Lung (tissue), 11 donors: ENCODE measurements at regions not wholly inside any gene's neighbourhood (a gene's known extent, or its start where the extent isn't known, plus 50 kb on each side); places are given as distances from the start of the nearest gene placed in this dataset.

Experiments
- ATAC-seq: fragments of 200-7000 bp; cut with Tn5 transposase; one replicate; pipeline ENCODE4 v1.9.1; 2020; ENCODE audit warnings: moderate number of reproducible peaks; ENCODE audit not compliant: insufficient read depth, low FRiP score
- DNase-seq, 3 donors: peaks; one replicate each; pipeline ENCODE4 v3.0.0-alpha.2; 2013 to 2017
- H3K27ac ChIP-seq, 2 donors: one replicate each; pipeline ENCODE4 v1.5.1; 2013; ENCODE audit warnings: mild to moderate bottlenecking in 2 of 2, moderate library complexity in 2 of 2, control low read depth in 1 of 2, inconsistent platforms in 1 of 2, low read depth in 1 of 2, low read length in 1 of 2
- H3K27me3 ChIP-seq, 3 donors: one replicate each; pipeline ENCODE4 v1.5.1; 2013; ENCODE audit warnings: low read length in 2 of 3; ENCODE audit not compliant: control insufficient read depth in 3 of 3, insufficient read depth in 3 of 3
- H3K36me3 ChIP-seq, 4 donors: one replicate each; pipeline ENCODE4 v1.5.1; 2013; ENCODE audit warnings: low read length in 4 of 4, mild to moderate bottlenecking in 1 of 4, moderate library complexity in 1 of 4; ENCODE audit not compliant: control insufficient read depth in 4 of 4, insufficient read depth in 4 of 4
- H3K4me1 ChIP-seq, 5 donors: one replicate each; pipeline ENCODE4 v1.5.1; 2013; ENCODE audit warnings: low read length in 5 of 5, mild to moderate bottlenecking in 2 of 5, moderate library complexity in 1 of 5; ENCODE audit not compliant: control insufficient read depth in 5 of 5, insufficient read depth in 5 of 5
- H3K4me3 ChIP-seq: one replicate; pipeline ENCODE4 v1.5.1; 2013; ENCODE audit warnings: mild to moderate bottlenecking, control low read depth, moderate library complexity
- H3K9ac ChIP-seq, 2 donors: one replicate each; pipeline ENCODE4 v1.5.1; 2013; ENCODE audit warnings: low read length in 2 of 2, control low read depth in 1 of 2; ENCODE audit not compliant: insufficient read depth in 1 of 2
- H3K9me3 ChIP-seq, 4 donors: one replicate each; pipeline ENCODE4 v1.5.1; 2013; ENCODE audit warnings: low read length in 3 of 4, mild to moderate bottlenecking in 1 of 4, moderate library complexity in 1 of 4; ENCODE audit not compliant: control insufficient read depth in 4 of 4, insufficient read depth in 3 of 4
- WGBS, 2 donors: extraction: QIAGEN DNeasy Blood & Tissue Kit; methylation state at CpG; one replicate each; pipeline ENCODE4 v1.1.7; 2013; 5-methylcytosine and 5-hydroxymethylcytosine counted together
- TF ChIP-seq, protein P1 (sequence below): IDR thresholded peaks from 2 replicates; pipeline ENCODE4 v1.5.1; 2012; ENCODE audit warnings: mild to moderate bottlenecking; ENCODE audit errors: control extremely low read depth, extremely low read depth
- donor health status: control.
- donor health status: control.
- donor health status: Bipolar disorder and iron deficiency.
- donor health status: healthy.
- donor health status: DM: yes; HTN: yes; CAD: no.

DNA sequence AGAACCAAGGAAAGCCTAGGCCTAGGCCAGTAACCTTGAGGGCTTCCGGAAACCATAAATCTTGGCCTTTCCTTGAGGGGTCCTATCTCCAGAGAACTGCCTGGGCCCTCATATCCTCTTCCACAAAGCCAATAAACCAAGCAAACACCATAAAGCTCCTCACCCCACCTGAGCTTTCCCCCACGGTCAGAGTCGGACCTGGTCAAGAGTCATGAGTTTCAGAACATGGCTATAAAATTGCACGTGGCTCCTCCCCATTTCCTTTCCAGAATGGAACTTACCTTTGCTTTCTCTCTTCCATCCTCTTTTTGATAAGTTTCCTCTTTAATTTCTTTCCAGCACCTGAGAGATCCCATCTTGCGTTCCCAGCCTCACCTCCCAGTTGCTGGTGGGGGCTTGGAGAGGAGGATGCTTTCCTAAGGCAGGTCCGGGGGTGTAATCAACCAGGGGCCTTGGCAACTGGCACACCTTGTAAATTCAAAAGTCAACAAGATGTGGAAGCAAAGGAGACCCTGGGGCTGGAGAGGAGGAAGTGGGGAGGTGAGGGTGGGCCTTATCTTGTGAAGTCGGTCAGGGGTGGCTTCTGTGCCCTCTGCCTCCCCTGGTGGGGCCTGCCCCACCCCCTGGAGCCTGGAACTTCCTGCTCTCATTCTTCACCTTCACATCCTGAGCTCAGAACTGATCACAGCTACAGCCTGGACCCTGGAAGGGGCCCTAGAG, 259.9 kb downstream of the FOXD2 start:
- TF ChIP-seq, protein P1, sequence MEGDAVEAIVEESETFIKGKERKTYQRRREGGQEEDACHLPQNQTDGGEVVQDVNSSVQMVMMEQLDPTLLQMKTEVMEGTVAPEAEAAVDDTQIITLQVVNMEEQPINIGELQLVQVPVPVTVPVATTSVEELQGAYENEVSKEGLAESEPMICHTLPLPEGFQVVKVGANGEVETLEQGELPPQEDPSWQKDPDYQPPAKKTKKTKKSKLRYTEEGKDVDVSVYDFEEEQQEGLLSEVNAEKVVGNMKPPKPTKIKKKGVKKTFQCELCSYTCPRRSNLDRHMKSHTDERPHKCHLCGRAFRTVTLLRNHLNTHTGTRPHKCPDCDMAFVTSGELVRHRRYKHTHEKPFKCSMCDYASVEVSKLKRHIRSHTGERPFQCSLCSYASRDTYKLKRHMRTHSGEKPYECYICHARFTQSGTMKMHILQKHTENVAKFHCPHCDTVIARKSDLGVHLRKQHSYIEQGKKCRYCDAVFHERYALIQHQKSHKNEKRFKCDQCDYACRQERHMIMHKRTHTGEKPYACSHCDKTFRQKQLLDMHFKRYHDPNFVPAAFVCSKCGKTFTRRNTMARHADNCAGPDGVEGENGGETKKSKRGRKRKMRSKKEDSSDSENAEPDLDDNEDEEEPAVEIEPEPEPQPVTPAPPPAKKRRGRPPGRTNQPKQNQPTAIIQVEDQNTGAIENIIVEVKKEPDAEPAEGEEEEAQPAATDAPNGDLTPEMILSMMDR, result no peak
- DNase-seq (no peak), ATAC-seq (no peak)
- Histone ChIP-seq H3K36me3 (no peaks in the 10 kb centered on the region), H3K9ac (no peak overlapping the region), H3K27me3 (no peaks in the 10 kb centered on the region), H3K4me3 (no peak overlapping the region), H3K9me3 (no peaks in the 10 kb centered on the region), H3K4me1 (no peaks in the 10 kb centered on the region), H3K27ac (no peak overlapping the region)
- WGBS, 2 donors, result 84 to 92% methylated on average over 7 of the region's 7 CpGs

DNA sequence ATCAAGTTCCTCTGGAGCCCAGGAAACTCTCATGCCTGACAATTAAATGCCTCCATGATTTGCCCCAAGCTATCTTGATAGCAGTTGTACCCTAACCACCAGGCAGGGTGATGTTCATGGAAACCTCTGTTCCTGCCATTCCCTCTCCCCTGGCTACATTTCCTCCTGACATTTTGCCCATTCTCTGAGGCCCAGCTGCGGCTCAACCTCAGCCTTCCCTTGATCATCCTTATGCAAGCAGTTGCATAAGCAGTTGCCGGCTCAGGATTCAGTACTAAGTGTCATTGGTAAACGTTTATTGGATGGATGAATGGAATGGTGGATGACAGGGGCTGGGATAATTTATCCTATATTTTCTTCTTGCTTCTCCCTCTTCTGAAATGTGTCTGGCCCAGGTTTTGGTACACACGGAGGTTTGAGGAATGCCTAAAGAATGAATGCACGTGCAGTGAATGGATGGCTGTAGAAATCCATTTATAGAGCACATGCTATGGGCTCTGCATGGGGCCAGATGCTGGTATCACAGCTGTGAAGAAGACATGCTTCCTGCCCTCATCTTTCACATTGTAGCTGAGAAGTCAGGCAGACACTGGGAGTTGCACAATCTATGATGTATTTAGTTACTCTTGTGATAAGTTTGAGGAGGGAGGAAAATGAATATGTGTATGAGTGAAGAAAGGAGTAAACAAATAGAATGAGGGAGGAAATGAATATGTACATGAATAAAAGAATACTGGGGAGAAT, 261.8 kb downstream of the FOXD2 start:
- TF ChIP-seq, protein P1, result no peak
- 77 to 81% methylated on average over 5 of the region's 5 CpGs for WGBS, 2 donors
- H3K27me3 ChIP-seq, result peaks cover 0 to 2% (median 0%) of the 10 kb centered on the region in 3 donors
- H3K4me3 ChIP-seq, result no peak overlapping the region
- no peak overlapping the region for H3K9ac ChIP-seq
- H3K4me1 ChIP-seq, result peaks cover 0 to 8% (median 5%) of the 10 kb centered on the region in 5 donors
- DNase-seq, result peak in 2 of 3 donors; percentile 31 to 65
- H3K27ac ChIP-seq, result no peak overlapping the region
- H3K9me3 ChIP-seq, result no peaks in the 10 kb centered on the region
- ATAC-seq, result no peak
- H3K36me3 ChIP-seq, result no peaks in the 10 kb centered on the region

- H3K4me1 ChIP-seq, result peaks cover 0 to 14% (median 5%) of the 10 kb centered on the region in 5 donors
- H3K9me3 ChIP-seq, result no peaks in the 10 kb centered on the region
- no peak overlapping the region for H3K4me3 ChIP-seq
- DNase-seq (peak in 1 of 3 donors; percentile 13), ATAC-seq (no peak)
- no peak overlapping the region for H3K27ac ChIP-seq
- TF ChIP-seq, protein P1, result no peak
- WGBS, 2 donors, result 93 to 100% methylated on average over 2 of the region's 2 CpGs
- no peaks in the 10 kb centered on the region for H3K36me3 ChIP-seq
- H3K27me3 ChIP-seq, result peaks cover 0 to 13% (median 3%) of the 10 kb centered on the region in 3 donors
- no peak overlapping the region for H3K9ac ChIP-seq
These were observed 263.4 kb downstream of the FOXD2 start for GRCh38 chr1:47701283-47701682.
